ENCODE measurements at regions not wholly inside any gene's neighbourhood (a gene's known extent, or its start where the extent isn't known, plus 50 kb on each side); places are given as distances from the start of the nearest gene placed in this dataset.

DNA sequence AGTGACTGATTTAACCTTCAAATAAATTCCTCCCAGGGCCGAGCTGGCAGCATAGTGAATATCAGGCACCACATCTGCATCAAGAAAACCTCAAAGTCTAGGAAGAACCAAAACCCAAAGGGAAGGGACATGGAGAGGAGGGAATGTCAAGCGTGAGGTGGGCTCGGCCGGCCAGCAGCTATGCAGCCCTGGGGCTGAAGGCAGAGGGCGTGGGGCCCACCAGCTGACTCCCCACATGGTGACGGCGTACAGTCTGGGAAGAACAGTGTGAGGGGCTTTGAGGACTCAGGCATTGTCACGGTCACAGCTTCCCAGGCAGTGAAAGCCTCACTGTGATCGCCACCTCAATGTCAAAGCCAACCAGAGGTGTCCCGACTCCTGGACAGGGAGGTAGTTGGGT lies 412.5 kb downstream of the SHANK2 start:
- TF ChIP-seq POLR2A (IDR thresholded peaks at IDR 0.05) (no peak), EP300 (IDR thresholded peaks at IDR 0.05) (no peak)
- no peak overlapping the region for H3K27ac ChIP-seq
- DNase-seq: no peak
- intact Hi-C loops (cut with DNase I): no loop called here
- no peaks in the 10 kb centered on the region for H3K27me3 ChIP-seq
- H3K4me3 ChIP-seq: no peak overlapping the region
- peaks cover 0 to 3% of the 10 kb centered on the region in 2 donors for H3K9me3 ChIP-seq
- H3K36me3 ChIP-seq: no peaks in the 10 kb centered on the region
- H3K4me1 ChIP-seq (ENCODE audit: insufficient read depth): no peaks in the 10 kb centered on the region
- WGBS, 3 donors: 82 to 88% (median 83%) methylated on average over 10 of the region's 10 CpGs

DNA sequence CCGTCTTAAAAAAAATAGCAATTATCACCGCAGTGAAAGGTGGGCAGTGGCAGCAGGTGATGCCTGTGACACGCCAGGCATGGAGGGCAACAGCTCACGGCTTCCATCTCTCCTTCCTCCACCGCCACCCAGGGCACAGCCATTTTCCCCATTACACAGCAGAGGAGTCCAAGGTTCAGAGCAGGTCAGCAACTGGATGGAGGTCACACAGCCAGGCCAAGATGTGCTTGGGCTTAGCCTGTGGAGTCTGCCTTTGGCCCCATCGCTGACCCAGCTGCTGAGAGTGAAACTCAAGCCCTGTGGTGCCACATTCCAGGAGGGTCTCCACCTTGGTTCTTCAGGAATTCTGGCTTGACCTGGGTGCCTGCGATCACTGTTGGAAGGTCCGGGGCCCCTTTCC lies 411.1 kb downstream of the SHANK2 start:
- Histone ChIP-seq H3K4me1 (ENCODE audit: insufficient read depth) (no peaks in the 10 kb centered on the region), H3K36me3 (no peaks in the 10 kb centered on the region), H3K27me3 (no peaks in the 10 kb centered on the region), H3K4me3 (no peak overlapping the region), H3K27ac (no peak overlapping the region), H3K9me3 (peaks cover 0 to 3% of the 10 kb centered on the region in 2 donors)
- TF ChIP-seq POLR2A (IDR thresholded peaks at IDR 0.05) (no peak), EP300 (IDR thresholded peaks at IDR 0.05) (no peak)
- TF ChIP-seq, protein P1, sequence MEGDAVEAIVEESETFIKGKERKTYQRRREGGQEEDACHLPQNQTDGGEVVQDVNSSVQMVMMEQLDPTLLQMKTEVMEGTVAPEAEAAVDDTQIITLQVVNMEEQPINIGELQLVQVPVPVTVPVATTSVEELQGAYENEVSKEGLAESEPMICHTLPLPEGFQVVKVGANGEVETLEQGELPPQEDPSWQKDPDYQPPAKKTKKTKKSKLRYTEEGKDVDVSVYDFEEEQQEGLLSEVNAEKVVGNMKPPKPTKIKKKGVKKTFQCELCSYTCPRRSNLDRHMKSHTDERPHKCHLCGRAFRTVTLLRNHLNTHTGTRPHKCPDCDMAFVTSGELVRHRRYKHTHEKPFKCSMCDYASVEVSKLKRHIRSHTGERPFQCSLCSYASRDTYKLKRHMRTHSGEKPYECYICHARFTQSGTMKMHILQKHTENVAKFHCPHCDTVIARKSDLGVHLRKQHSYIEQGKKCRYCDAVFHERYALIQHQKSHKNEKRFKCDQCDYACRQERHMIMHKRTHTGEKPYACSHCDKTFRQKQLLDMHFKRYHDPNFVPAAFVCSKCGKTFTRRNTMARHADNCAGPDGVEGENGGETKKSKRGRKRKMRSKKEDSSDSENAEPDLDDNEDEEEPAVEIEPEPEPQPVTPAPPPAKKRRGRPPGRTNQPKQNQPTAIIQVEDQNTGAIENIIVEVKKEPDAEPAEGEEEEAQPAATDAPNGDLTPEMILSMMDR (IDR thresholded peaks at IDR 0.05): no peak
- no peak for DNase-seq
- 84 to 92% (median 91%) methylated on average over 8 of the region's 8 CpGs for WGBS, 3 donors
- intact Hi-C loops (cut with DNase I): no loop called here

- DNase-seq: no peak
- Histone ChIP-seq H3K9me3 (peaks cover 0 to 3% of the 10 kb centered on the region in 2 donors), H3K4me1 (ENCODE audit: insufficient read depth) (no peaks in the 10 kb centered on the region), H3K27me3 (no peaks in the 10 kb centered on the region), H3K4me3 (no peak overlapping the region), H3K36me3 (no peaks in the 10 kb centered on the region), H3K27ac (no peak overlapping the region)
- WGBS, 3 donors: 75 to 82% (median 77%) methylated on average over 6 of the region's 6 CpGs
- TF ChIP-seq EP300 (IDR thresholded peaks at IDR 0.05) (no peak), POLR2A (IDR thresholded peaks at IDR 0.05) (no peak)
- TF ChIP-seq, protein P1 (IDR thresholded peaks at IDR 0.05): no peak
- intact Hi-C loops (cut with DNase I): no loop called here
These were observed 410.1 kb downstream of the SHANK2 start for GRCh38 chr11:70842256-70842655.

GRCh38 chr11:70842701-70843100 lies 409.7 kb downstream of the SHANK2 start:
- 73 to 84% (median 82%) methylated on average over 14 of the region's 14 CpGs for WGBS, 3 donors
- no peak for DNase-seq
- Histone ChIP-seq H3K4me3 (no peak overlapping the region), H3K36me3 (no peaks in the 10 kb centered on the region), H3K4me1 (ENCODE audit: insufficient read depth) (no peaks in the 10 kb centered on the region), H3K27me3 (no peaks in the 10 kb centered on the region), H3K27ac (no peak overlapping the region), H3K9me3 (peaks cover 0 to 3% of the 10 kb centered on the region in 2 donors)
- intact Hi-C loops (cut with DNase I): no loop called here
- TF ChIP-seq POLR2A (IDR thresholded peaks at IDR 0.05) (no peak), EP300 (IDR thresholded peaks at IDR 0.05) (no peak)
- TF ChIP-seq, protein P1 (IDR thresholded peaks at IDR 0.05): no peak

- H3K27ac ChIP-seq: no peak overlapping the region
- intact Hi-C loops (cut with DNase I): no loop called here
- DNase-seq: no peak
- no peak overlapping the region for H3K4me3 ChIP-seq
- H3K9me3 ChIP-seq: no peaks in the 10 kb centered on the region
- H3K4me1 ChIP-seq (ENCODE audit: insufficient read depth): no peaks in the 10 kb centered on the region
- no peaks in the 10 kb centered on the region for H3K36me3 ChIP-seq
- TF ChIP-seq EP300 (IDR thresholded peaks at IDR 0.05) (no peak), POLR2A (IDR thresholded peaks at IDR 0.05) (no peak)
- TF ChIP-seq, protein P1 (IDR thresholded peaks at IDR 0.05): no peak
- H3K27me3 ChIP-seq: no peaks in the 10 kb centered on the region
- WGBS, 3 donors: 86 to 98% (median 88%) methylated on average over 6 of the region's 6 CpGs
These were observed 408.5 kb downstream of the SHANK2 start for GRCh38 chr11:70843906-70844305.

All from ovary (tissue), 7 donors.